OCI-M2 (cell line): ENCODE measurements at regions not wholly inside any gene's neighbourhood (a gene's known extent, or its start where the extent isn't known, plus 50 kb on each side); places are given as distances from the start of the nearest gene placed in this dataset.
"Not testable (repeated sequence)": the region's sequence is repeated elsewhere in the genome, so short reads cannot be mapped to it uniquely, and the experiment has no call there.

ENCODE experiments used
- DNase-seq: peaks from one replicate; lab custom pipeline; 2025; ENCODE audit not compliant: unreplicated experiment; lab: John Stamatoyannopoulos, UW

GRCh38 chr5:163259495-163259894, 177.9 kb upstream of the CCNG1 start:
- DNase-seq, result no peak

- DNase-seq, result no peak
Measured at GRCh38 chr5:163260471-163260870, 176.9 kb upstream of the CCNG1 start.

GRCh38 chr5:163260961-163261360, 176.4 kb upstream of the CCNG1 start:
- DNase-seq, result peak; percentile 26

GRCh38 chr5:163261647-163262269, 175.6 kb upstream of the CCNG1 start:
- peak; percentile 5 for DNase-seq

GRCh38 chr5:163266249-163266648, 171.1 kb upstream of the CCNG1 start:
- DNase-seq, result not testable (repeated sequence)

- DNase-seq, result no peak
Measured at GRCh38 chr5:163269624-163270023, 167.8 kb upstream of the CCNG1 start.

GRCh38 chr5:163276466-163276865, 160.9 kb upstream of the CCNG1 start:
- no peak for DNase-seq

- not testable (repeated sequence) for DNase-seq
Measured at GRCh38 chr5:163280897-163281296, 156.5 kb upstream of the CCNG1 start.

GRCh38 chr5:163281512-163281911, 155.9 kb upstream of the CCNG1 start:
- DNase-seq, result no peak

- no peak for DNase-seq
Measured at GRCh38 chr5:163293836-163294235, 143.6 kb upstream of the CCNG1 start.

- DNase-seq, result no peak
Measured at GRCh38 chr5:163303718-163304117, 133.7 kb upstream of the CCNG1 start.

GRCh38 chr5:163305655-163306054, 131.7 kb upstream of the CCNG1 start:
- no peak for DNase-seq

GRCh38 chr5:163306421-163306820, 131.0 kb upstream of the CCNG1 start:
- DNase-seq, result no peak

GRCh38 chr5:163309914-163310313, 127.5 kb upstream of the CCNG1 start:
- DNase-seq, result no peak

- DNase-seq, result no peak
Measured at GRCh38 chr5:163310997-163311396, 126.4 kb upstream of the CCNG1 start.

GRCh38 chr5:163312598-163312997, 124.8 kb upstream of the CCNG1 start:
- no peak for DNase-seq

GRCh38 chr5:163313049-163313448, 124.3 kb upstream of the CCNG1 start:
- DNase-seq, result not testable (repeated sequence)

- not testable (repeated sequence) for DNase-seq
Measured at GRCh38 chr5:163316374-163316773, 121.0 kb upstream of the CCNG1 start.

- no peak for DNase-seq
Measured at GRCh38 chr5:163318707-163319106, 118.7 kb upstream of the CCNG1 start.

GRCh38 chr5:163321511-163321910, 115.9 kb upstream of the CCNG1 start:
- DNase-seq, result no peak

- no peak for DNase-seq
Measured at GRCh38 chr5:163330723-163331668, 106.4 kb upstream of the CCNG1 start.

GRCh38 chr5:163336074-163336473, 101.3 kb upstream of the CCNG1 start:
- DNase-seq, result not testable (repeated sequence)
